GM13977 (cell line): ENCODE measurements at regions not wholly inside any gene's neighbourhood (a gene's known extent, or its start where the extent isn't known, plus 50 kb on each side); places are given as distances from the start of the nearest gene placed in this dataset.

ENCODE experiments used
- DNase-seq: peaks from one replicate; pipeline ENCODE4 v3.0.0; 2012; ENCODE audit warnings: low spot score
- CTCF ChIP-seq: IDR thresholded peaks from 2 replicates; pipeline ENCODE4 v1.5.1; 2012; ENCODE audit warnings: mild to moderate bottlenecking, control low read depth; ENCODE audit not compliant: insufficient read depth; ENCODE audit errors: extremely low read depth, missing control alignments
- in situ Hi-C: fragments of 300-500 bp; cut with MboI; formaldehyde crosslinking; loops from one replicate; pipeline ENCODE4 v1.12.0; 2022; ENCODE audit warnings: low sequenced_read_pairs, low pct_unique_long_range_greater_than_20kb, mixed read lengths, inconsistent platforms; ENCODE audit not compliant: unreplicated experiment

- no peak for TF ChIP-seq CTCF
- in situ Hi-C loops: no loop called here
- DNase-seq: no peak
Measured at GRCh38 chr17:72494566-72494965, 373.7 kb downstream of the SOX9 start.

DNA sequence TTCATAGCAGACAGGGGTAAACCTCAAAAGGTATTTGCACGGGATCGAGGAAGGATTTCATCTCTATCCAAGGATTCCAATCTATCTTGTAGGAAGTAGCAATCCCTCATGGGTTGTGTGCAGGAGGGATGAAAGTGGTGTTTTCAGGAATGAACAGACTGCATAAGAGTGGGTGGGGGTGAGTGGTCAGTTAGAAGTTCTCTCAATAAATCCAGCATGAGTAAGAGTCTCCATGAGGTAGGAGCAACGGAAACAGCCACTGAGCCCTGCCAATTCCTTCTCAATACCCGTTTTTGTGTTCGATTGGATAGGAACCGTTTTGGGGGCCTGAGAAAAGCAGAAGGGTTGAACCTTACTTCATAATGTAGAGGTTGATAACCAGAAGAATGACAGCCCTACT lies 375.6 kb downstream of the SOX9 start:
- no peak for DNase-seq
- in situ Hi-C loops: no loop called here
- no peak for TF ChIP-seq CTCF

DNA sequence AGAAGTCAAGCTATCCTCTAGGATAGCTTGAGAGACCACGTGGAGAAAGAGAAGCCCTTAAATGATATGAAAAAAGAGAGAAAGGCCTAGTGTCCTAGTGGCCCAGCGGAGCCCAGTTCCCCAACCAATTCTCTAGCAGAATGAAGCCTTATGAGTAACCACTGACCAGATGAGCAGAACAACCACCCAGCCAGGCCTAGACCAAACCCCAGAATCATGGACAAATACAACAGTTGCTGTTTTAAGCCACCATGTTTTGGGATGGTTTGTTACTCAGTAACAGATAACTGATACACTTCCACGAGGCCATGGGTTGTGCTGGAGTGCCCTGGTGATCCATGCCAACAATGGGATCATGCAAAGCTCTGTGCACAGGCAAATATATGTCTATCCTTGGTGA lies 377.1 kb downstream of the SOX9 start:
- DNase-seq: no peak
- no peak for TF ChIP-seq CTCF
- in situ Hi-C loops: no loop called here

DNA sequence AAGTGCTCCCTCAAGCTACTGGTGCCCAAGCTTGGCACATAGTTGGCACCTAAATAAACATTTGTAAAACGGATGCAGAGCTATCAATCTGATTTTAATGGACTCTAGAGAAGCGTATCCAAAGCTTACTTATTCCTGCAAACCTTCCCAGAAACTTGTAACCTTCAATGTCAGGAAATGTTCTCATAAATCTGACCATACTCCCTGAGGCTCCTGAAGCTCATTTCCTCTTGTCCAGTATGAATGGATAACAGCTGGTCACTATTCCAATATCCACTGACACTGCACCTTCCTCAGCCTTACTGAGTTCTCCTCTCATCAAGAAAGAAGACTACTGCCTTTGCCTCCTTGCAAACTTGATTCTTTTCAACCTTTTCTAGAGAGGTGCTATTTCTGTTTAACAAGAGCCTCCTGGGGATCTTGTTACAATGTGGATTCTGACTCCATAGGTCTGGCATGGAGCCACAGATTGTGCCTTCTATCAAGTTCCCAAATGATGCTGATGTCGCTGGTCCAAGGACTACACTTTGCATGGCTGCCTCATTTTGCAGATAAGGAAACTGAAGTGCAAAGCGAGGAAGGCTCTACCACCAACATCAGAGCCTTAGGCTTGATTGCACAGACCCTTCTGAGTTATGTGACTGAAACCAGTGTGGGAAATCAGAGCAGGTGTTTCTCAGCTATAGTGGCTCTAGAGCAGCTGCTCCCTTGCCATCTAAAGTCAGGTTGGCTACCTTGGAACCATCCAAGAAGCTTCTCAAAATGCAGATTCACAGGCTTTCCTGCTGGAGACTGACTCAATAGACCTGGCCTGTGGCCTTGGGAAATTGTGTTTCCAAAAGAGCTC lies 377.8 kb downstream of the SOX9 start:
- DNase-seq: no peak
- no peak for TF ChIP-seq CTCF
- in situ Hi-C loops: no loop called here

GRCh38 chr17:72501404-72502370 lies 380.9 kb downstream of the SOX9 start:
- in situ Hi-C loops: no loop called here
- DNase-seq: no peak
- no peak for TF ChIP-seq CTCF
